HEK293 (cell line): ENCODE measurements at regions not wholly inside any gene's neighbourhood (a gene's known extent, or its start where the extent isn't known, plus 50 kb on each side); places are given as distances from the start of the nearest gene placed in this dataset.

ENCODE experiments used
- SP2 ChIP-seq: fragments of 450-650 bp; formaldehyde crosslinking; IDR thresholded peaks from 2 replicates; pipeline ENCODE4 v1.5.1; 2016; ENCODE audit warnings: missing biosample characterization, missing genetic modification characterization
- ZBTB17 ChIP-seq: fragments of 450-650 bp; formaldehyde crosslinking; IDR thresholded peaks from 2 replicates; pipeline ENCODE4 v1.5.1; 2016; ENCODE audit warnings: missing biosample characterization, missing genetic modification characterization
- ZFP69B ChIP-seq: fragments of 450-650 bp; formaldehyde crosslinking; IDR thresholded peaks from 2 replicates; pipeline ENCODE4 v1.5.1; 2016; ENCODE audit warnings: missing biosample characterization, missing genetic modification characterization
- ZNF274 ChIP-seq, 2 experiments: fragments of 200-500 bp in 1 of 2; fragments of 450-650 bp in 1 of 2; sonication (Bioruptor generic) in 1 of 2; formaldehyde crosslinking in 1 of 2; IDR thresholded peaks; 2 replicates each; pipeline versions ENCODE4 v1.5.1 to v1.6.1; 2014 to 2016; ENCODE audit warnings: borderline replicate concordance in 1 of 2, inconsistent platforms in 1 of 2, low read length in 1 of 2, missing biosample characterization in 1 of 2, missing genetic modification characterization in 1 of 2
- ZNF404 ChIP-seq: fragments of 450-650 bp; formaldehyde crosslinking; IDR thresholded peaks from 2 replicates; pipeline ENCODE4 v1.5.1; 2017; ENCODE audit warnings: missing biosample characterization, missing genetic modification characterization
- ZNF692 ChIP-seq: fragments of 450-650 bp; formaldehyde crosslinking; IDR thresholded peaks from 2 replicates; pipeline ENCODE4 v1.5.1; 2016; ENCODE audit warnings: missing biosample characterization, missing genetic modification characterization
- ZNF707 ChIP-seq: fragments of 450-650 bp; formaldehyde crosslinking; IDR thresholded peaks from 2 replicates; pipeline ENCODE4 v1.5.1; 2016; ENCODE audit warnings: missing biosample characterization, missing genetic modification characterization
- ZNF768 ChIP-seq: fragments of 450-650 bp; formaldehyde crosslinking; IDR thresholded peaks from 2 replicates; pipeline ENCODE4 v1.5.1; 2018; ENCODE audit warnings: missing biosample characterization, mild to moderate bottlenecking, missing genetic modification characterization
- TF ChIP-seq, protein P1 (sequence below): fragments of 450-650 bp; formaldehyde crosslinking; IDR thresholded peaks from 2 replicates; pipeline ENCODE4 v1.5.1; 2016; ENCODE audit warnings: missing biosample characterization, missing genetic modification characterization
- TF ChIP-seq, protein P2 (sequence below): fragments of 450-650 bp; formaldehyde crosslinking; IDR thresholded peaks from 2 replicates; pipeline ENCODE4 v1.5.1; 2016; ENCODE audit warnings: missing biosample characterization, missing genetic modification characterization
- TF ChIP-seq, protein P3 (sequence below): fragments of 450-650 bp; formaldehyde crosslinking; optimal IDR thresholded peaks from 2 replicates; pipeline ENCODE3; 2016; ENCODE audit warnings: missing biosample characterization, mild to moderate bottlenecking, missing genetic modification characterization
- TF ChIP-seq, protein P4 (sequence below): fragments of 450-650 bp; formaldehyde crosslinking; IDR thresholded peaks from 2 replicates; pipeline ENCODE4 v1.5.1; 2016; ENCODE audit warnings: missing biosample characterization, missing genetic modification characterization, low read depth
- TF ChIP-seq, protein P5 (sequence below): fragments of 450-650 bp; formaldehyde crosslinking; IDR thresholded peaks from 2 replicates; pipeline ENCODE4 v1.5.1; 2016; ENCODE audit warnings: missing biosample characterization, missing genetic modification characterization

DNA sequence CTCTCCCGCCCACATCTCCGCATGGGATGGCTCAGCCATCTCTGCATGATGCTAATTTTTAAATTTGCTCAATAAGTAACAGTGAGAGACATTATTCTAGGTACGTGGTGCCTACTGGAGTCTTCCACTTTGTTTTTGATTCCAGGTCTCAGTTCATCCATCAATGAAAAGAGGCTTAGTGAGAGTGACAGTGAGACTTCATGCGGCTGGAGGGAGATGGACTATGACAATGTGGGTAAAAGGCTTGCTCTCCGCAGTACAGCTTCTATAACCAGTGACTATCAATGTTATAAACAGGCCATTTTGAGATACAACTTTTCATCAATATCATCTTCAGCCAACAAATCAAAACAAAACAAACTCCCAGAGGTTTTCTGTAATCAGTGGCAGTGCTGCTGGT lies 563.4 kb upstream of the MKI67 start:
- TF ChIP-seq ZFP69B (tag by site-specific recombination) (no peak), ZNF274 (IDR thresholded peaks at IDR 0.05; ENCODE audit: low read length) (no peak), ZNF274 (tag by site-specific recombination; IDR thresholded peaks at IDR 0.05; ENCODE audit: borderline replicate concordance) (no peak), SP2 (tag by site-specific recombination) (no peak), ZNF707 (tag by site-specific recombination) (no peak), ZNF692 (no peak), ZBTB17 (tag by site-specific recombination) (no peak), ZNF404 (tag by site-specific recombination) (no peak), ZNF768 (no peak)
- TF ChIP-seq, protein P1, sequence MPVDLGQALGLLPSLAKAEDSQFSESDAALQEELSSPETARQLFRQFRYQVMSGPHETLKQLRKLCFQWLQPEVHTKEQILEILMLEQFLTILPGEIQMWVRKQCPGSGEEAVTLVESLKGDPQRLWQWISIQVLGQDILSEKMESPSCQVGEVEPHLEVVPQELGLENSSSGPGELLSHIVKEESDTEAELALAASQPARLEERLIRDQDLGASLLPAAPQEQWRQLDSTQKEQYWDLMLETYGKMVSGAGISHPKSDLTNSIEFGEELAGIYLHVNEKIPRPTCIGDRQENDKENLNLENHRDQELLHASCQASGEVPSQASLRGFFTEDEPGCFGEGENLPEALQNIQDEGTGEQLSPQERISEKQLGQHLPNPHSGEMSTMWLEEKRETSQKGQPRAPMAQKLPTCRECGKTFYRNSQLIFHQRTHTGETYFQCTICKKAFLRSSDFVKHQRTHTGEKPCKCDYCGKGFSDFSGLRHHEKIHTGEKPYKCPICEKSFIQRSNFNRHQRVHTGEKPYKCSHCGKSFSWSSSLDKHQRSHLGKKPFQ (tag by site-specific recombination): no peak
- TF ChIP-seq, protein P2, sequence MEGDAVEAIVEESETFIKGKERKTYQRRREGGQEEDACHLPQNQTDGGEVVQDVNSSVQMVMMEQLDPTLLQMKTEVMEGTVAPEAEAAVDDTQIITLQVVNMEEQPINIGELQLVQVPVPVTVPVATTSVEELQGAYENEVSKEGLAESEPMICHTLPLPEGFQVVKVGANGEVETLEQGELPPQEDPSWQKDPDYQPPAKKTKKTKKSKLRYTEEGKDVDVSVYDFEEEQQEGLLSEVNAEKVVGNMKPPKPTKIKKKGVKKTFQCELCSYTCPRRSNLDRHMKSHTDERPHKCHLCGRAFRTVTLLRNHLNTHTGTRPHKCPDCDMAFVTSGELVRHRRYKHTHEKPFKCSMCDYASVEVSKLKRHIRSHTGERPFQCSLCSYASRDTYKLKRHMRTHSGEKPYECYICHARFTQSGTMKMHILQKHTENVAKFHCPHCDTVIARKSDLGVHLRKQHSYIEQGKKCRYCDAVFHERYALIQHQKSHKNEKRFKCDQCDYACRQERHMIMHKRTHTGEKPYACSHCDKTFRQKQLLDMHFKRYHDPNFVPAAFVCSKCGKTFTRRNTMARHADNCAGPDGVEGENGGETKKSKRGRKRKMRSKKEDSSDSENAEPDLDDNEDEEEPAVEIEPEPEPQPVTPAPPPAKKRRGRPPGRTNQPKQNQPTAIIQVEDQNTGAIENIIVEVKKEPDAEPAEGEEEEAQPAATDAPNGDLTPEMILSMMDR: no peak
- TF ChIP-seq, protein P3, sequence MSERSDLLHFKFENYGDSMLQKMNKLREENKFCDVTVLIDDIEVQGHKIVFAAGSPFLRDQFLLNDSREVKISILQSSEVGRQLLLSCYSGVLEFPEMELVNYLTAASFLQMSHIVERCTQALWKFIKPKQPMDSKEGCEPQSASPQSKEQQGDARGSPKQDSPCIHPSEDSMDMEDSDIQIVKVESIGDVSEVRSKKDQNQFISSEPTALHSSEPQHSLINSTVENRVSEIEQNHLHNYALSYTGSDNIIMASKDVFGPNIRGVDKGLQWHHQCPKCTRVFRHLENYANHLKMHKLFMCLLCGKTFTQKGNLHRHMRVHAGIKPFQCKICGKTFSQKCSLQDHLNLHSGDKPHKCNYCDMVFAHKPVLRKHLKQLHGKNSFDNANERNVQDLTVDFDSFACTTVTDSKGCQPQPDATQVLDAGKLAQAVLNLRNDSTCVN (tag by site-specific recombination): no peak
- TF ChIP-seq, protein P4, sequence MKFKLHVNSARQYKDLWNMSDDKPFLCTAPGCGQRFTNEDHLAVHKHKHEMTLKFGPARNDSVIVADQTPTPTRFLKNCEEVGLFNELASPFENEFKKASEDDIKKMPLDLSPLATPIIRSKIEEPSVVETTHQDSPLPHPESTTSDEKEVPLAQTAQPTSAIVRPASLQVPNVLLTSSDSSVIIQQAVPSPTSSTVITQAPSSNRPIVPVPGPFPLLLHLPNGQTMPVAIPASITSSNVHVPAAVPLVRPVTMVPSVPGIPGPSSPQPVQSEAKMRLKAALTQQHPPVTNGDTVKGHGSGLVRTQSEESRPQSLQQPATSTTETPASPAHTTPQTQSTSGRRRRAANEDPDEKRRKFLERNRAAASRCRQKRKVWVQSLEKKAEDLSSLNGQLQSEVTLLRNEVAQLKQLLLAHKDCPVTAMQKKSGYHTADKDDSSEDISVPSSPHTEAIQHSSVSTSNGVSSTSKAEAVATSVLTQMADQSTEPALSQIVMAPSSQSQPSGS (tag by site-specific recombination): no peak
- TF ChIP-seq, protein P5, sequence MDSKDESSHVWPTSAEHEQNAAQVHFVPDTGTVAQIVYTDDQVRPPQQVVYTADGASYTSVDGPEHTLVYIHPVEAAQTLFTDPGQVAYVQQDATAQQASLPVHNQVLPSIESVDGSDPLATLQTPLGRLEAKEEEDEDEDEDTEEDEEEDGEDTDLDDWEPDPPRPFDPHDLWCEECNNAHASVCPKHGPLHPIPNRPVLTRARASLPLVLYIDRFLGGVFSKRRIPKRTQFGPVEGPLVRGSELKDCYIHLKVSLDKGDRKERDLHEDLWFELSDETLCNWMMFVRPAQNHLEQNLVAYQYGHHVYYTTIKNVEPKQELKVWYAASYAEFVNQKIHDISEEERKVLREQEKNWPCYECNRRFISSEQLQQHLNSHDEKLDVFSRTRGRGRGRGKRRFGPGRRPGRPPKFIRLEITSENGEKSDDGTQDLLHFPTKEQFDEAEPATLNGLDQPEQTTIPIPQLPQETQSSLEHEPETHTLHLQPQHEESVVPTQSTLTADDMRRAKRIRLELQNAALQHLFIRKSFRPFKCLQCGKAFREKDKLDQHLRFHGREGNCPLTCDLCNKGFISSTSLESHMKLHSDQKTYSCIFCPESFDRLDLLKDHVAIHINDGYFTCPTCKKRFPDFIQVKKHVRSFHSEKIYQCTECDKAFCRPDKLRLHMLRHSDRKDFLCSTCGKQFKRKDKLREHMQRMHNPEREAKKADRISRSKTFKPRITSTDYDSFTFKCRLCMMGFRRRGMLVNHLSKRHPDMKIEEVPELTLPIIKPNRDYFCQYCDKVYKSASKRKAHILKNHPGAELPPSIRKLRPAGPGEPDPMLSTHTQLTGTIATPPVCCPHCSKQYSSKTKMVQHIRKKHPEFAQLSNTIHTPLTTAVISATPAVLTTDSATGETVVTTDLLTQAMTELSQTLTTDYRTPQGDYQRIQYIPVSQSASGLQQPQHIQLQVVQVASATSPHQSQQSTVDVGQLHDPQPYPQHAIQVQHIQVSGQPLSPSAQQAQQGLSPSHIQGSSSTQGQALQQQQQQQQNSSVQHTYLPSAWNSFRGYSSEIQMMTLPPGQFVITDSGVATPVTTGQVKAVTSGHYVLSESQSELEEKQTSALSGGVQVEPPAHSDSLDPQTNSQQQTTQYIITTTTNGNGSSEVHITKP (tag by site-specific recombination): no peak
